Muscle of leg (tissue), 3 donors: ENCODE measurements at regions not wholly inside any gene's neighbourhood (a gene's known extent, or its start where the extent isn't known, plus 50 kb on each side); places are given as distances from the start of the nearest gene placed in this dataset.
"Not testable (repeated sequence)": the region's sequence is repeated elsewhere in the genome, so short reads cannot be mapped to it uniquely, and the experiment has no call there.

Experiments used
- DNase-seq: peaks from one replicate; pipeline ENCODE4 v3.0.0; 2013
- H3K27ac ChIP-seq: one replicate; pipeline ENCODE4 v1.5.1; 2013; ENCODE audit warnings: mild to moderate bottlenecking, low read length, control low read depth
- H3K27me3 ChIP-seq: one replicate; pipeline ENCODE4 v1.6.1; 2013; ENCODE audit warnings: low read length; ENCODE audit not compliant: control insufficient read depth, insufficient read depth
- H3K36me3 ChIP-seq: one replicate; pipeline ENCODE4 v1.6.1; 2013; ENCODE audit warnings: low read length; ENCODE audit not compliant: control insufficient read depth, insufficient read depth
- H3K4me1 ChIP-seq: one replicate; pipeline ENCODE4 v1.6.1; 2013; ENCODE audit warnings: low read length; ENCODE audit not compliant: control insufficient read depth, insufficient read depth
- H3K4me3 ChIP-seq: one replicate; pipeline ENCODE4 v1.5.1; 2013; ENCODE audit warnings: low read length, control low read depth
- H3K9me3 ChIP-seq: replicated peaks from 2 replicates; pipeline ENCODE4 v1.6.1; 2013; ENCODE audit warnings: low read depth, low read length; ENCODE audit not compliant: control insufficient read depth
- WGBS: methylation state at CpG from one replicate; pipeline ENCODE4 v1.1.5; 2013; ENCODE audit warnings: missing lambda C conversion rate; ENCODE audit not compliant: insufficient coverage; 5-methylcytosine and 5-hydroxymethylcytosine counted together

DNA sequence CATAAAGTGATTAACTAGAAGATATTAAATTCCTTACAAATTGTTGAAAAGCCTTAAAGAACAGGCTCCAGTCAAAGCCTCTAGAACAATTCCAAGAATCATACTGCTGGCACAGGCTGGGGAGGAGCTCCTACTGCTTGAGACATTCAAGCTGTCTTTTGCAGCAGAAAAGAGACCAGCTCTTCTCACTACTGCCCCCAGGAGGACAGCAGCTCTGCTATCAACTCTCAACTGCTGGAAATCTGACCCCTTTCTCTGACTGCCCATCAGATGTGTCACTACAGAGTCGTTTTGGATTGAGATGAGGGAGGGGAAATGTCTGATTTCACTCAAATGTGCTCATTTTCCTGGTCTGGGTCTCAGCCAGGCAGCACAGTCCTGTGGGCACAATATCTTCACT is 421.0 kb downstream of the RPIA start:
- not testable (repeated sequence) for H3K27me3 ChIP-seq, H3K9me3 ChIP-seq, H3K36me3 ChIP-seq, H3K4me3 ChIP-seq, H3K4me1 ChIP-seq
- peak; percentile 66 for DNase-seq
- WGBS: no CpG with 5 or more reads among the region's 1 CpG
- peak overlapping the region; percentile 35 for H3K27ac ChIP-seq

DNA sequence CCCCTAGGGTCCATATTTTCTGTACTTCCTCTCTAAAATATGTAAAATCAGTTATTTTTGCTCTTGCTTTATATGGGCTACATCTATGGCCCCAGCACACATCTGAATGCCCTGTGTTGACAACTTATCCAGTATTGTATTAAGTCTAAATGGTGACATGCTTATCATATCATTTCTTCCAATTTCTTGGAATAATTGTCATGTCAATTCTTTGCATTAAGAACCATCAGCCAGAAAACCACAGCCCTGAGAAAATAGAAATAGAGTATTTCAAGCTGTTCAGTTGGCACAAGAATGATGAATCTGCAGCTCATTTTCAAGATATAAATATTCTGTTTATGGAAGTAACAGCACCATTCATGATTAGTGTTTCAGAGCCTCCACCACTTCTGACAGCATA is 421.8 kb downstream of the RPIA start:
- H3K36me3 ChIP-seq, H3K27me3 ChIP-seq, H3K27ac ChIP-seq, H3K9me3 ChIP-seq, H3K4me1 ChIP-seq, H3K4me3 ChIP-seq: not testable (repeated sequence)
- peak; percentile 60 for DNase-seq

DNA sequence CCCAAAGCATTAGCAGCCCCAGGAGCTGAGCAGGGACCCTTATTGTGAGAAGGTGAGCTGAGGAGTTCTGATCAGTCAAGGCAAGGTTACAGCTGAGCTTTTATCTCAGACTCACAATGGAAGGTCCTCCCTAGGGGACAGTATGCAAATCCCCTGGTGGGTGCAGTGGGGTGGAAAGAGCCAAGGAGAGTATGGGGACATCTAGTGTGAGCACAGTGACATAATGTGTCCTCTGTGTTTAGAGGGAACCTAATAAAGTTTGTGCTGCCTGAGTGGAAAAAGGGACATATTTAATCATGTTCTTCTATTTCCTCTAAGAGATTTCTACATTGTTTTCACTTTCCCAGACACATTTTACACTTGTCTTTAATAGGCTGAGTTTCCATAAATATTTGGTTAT is 438.0 kb downstream of the RPIA start:
- not testable (repeated sequence) for H3K27ac ChIP-seq, H3K4me1 ChIP-seq, H3K9me3 ChIP-seq, H3K27me3 ChIP-seq, H3K36me3 ChIP-seq, DNase-seq, H3K4me3 ChIP-seq

DNA sequence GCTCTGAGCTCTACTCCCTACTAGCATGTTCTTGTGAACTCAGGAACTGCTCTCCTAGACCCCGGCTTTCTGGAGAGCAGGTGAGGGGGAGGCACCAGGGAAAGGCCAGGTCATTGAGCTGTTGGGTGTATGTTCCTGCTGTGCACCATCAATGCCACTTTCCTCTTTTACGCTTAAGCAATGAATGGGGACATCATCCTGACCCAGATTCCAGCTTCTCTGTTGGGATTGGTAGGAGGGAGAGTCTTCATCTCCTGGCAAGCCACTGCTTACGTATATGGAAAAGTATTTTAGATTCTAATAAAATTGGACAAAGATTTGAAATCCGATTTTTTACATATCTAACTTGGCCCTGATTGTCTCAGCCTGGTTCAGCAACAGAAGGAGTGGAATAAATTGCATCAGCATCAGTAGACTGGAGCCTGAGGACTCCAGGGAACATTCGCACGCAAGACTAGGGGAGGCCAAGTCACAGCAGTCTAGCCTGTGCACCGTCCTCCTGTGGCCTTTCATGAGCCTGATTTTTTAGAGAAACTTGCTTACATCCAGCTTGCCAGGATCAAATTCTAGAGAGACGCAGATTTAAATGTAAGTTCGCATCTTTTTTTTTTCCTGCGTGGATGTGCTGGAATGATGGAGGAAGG is 439.3 kb downstream of the RPIA start:
- not testable (repeated sequence) for H3K9me3 ChIP-seq, H3K27ac ChIP-seq, H3K4me1 ChIP-seq, H3K4me3 ChIP-seq, H3K36me3 ChIP-seq, H3K27me3 ChIP-seq
- WGBS: no CpG with 5 or more reads among the region's 10 CpGs
- DNase-seq: peak; percentile 81

DNA sequence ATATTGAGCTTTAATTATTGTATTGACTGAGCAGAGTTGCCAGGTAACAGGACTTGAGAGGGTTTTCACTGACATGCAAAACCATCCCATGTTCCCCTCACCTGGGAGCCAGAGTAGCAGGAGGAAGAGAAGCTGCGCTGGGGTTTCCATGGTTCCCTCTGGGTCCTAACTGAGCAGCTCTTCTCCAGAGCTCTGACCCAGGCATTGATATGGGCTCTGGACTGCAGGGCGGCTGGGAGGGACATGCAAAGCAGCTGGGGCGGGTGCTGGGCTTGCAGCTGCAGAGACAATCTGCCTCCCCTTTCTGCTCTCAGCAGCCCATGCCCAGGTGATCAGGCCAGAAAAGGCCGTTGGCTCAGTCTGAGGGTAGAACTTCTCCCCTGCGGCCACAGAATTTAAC is 451.5 kb downstream of the RPIA start:
- H3K4me3 ChIP-seq: not testable (repeated sequence)

DNA sequence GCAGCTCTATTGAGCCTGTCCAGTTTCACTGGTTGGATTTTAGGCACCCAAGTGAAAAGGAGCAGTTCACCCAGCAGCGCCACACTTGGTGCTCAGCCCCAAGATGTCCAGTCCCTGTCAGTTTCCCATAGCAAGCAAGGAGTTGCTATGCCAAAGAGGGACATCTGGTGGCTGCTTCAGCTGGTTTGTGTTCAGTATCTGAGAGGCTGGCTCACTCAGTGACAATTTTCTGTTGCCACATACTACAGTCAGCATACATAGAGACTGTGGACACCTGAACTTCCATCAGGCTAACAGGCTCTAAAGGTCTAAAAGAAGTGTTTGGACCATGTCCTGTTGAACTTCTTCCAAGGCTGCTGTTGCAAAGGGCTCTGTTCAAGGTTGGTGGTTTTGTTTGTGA is 453.9 kb downstream of the RPIA start:
- H3K4me1 ChIP-seq, DNase-seq, H3K9me3 ChIP-seq, H3K4me3 ChIP-seq, H3K27me3 ChIP-seq, H3K27ac ChIP-seq, H3K36me3 ChIP-seq: not testable (repeated sequence)
- WGBS: 82% methylated on average over 1 of the region's 1 CpG

More for the DNA sequence above, 451.5 kb downstream of the RPIA start:
- WGBS: no CpG with 5 or more reads among the region's 5 CpGs
- not testable (repeated sequence) for H3K4me1 ChIP-seq, DNase-seq, H3K27ac ChIP-seq, H3K27me3 ChIP-seq, H3K9me3 ChIP-seq, H3K36me3 ChIP-seq

DNA sequence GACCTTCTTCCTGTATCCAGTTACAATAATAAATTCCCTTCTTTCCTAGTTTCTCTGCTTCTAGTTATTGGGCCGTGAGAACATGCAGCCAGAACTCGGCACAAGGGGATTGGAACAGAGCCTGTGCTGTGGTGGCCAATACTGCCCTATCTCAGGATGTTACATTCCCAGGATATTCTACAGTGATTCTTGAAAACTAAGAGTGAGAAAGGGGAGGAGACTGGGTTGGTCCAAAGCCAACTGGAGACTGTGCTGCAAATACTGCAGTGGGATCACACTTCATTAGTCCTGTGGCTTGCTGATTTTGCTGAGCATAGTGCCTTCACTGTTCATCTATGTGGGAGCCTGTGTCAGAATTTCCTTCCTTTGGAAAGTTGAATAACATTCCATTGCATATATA is 456.8 kb downstream of the RPIA start:
- H3K4me3 ChIP-seq: not testable (repeated sequence)

DNA sequence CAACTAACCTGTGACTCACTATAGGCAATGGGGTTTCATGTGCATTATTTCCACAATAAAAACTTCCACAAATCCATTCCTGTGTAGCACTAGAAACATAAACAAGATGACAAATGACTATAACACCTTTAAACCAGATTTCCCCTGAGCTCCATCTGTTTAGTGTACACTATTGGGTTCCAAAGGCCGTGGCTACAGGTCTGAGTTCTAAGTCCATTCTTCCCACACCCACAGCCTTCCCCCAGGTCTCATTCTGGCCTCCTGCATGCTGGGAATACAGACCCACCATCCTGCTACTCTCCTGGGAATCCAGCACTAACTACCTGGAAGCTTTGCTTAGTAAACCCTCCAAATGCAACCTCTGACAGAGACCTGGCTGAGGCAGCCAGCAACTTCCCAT is 460.2 kb downstream of the RPIA start:
- H3K4me3 ChIP-seq, H3K36me3 ChIP-seq, H3K27me3 ChIP-seq, H3K27ac ChIP-seq, DNase-seq, H3K4me1 ChIP-seq, H3K9me3 ChIP-seq: not testable (repeated sequence)
- WGBS: no CpG with 5 or more reads among the region's 1 CpG

More for the DNA sequence above, 456.8 kb downstream of the RPIA start:
- no CpG with 5 or more reads among the region's 2 CpGs for WGBS
- not testable (repeated sequence) for H3K9me3 ChIP-seq, H3K27me3 ChIP-seq, H3K27ac ChIP-seq, H3K4me1 ChIP-seq, H3K36me3 ChIP-seq
- peak; percentile 83 for DNase-seq

DNA sequence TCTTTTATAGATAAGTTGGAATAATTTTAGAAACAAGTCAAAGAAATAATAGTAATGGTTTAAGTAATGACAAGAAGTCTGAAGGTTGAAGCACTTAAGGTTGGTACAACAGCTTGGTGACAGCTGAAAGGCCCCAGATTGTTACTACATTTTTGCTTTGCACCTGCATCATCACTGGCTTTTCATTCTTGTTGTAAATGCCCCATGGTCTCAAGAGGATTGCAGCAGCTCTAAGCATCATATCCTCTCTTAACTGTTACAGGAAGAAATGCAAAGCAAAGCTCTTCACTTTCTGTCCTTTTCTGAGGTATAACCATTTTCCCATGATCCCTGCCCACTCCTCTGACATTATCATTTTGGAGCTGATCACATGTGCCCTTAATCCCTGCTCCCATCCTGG is 461.0 kb downstream of the RPIA start:
- not testable (repeated sequence) for H3K27me3 ChIP-seq, H3K4me1 ChIP-seq, H3K9me3 ChIP-seq, DNase-seq, H3K4me3 ChIP-seq, H3K36me3 ChIP-seq, H3K27ac ChIP-seq

DNA sequence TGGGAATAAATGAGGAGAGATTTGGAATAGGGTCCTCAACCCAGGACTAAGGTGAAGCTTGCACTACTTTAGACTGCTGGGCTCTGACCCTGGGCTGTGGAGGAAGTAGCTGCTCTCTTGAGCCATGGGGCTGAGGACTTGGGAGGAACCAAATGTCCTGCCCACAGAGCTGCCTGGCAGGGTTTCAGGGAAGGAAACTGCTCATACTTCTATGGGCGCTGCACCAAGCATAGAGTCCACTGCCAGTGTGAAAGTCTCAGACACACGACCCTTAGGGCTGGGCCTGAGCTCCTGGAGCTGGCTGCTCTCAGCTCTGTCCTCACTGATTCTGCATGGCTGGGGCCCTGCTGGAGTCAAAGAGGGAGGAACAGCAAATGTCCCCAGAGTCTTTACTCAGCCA is 461.7 kb downstream of the RPIA start:
- peak; percentile 11 for DNase-seq
- no CpG with 5 or more reads among the region's 2 CpGs for WGBS
- not testable (repeated sequence) for H3K36me3 ChIP-seq, H3K27ac ChIP-seq, H3K9me3 ChIP-seq, H3K4me3 ChIP-seq, H3K27me3 ChIP-seq, H3K4me1 ChIP-seq

DNA sequence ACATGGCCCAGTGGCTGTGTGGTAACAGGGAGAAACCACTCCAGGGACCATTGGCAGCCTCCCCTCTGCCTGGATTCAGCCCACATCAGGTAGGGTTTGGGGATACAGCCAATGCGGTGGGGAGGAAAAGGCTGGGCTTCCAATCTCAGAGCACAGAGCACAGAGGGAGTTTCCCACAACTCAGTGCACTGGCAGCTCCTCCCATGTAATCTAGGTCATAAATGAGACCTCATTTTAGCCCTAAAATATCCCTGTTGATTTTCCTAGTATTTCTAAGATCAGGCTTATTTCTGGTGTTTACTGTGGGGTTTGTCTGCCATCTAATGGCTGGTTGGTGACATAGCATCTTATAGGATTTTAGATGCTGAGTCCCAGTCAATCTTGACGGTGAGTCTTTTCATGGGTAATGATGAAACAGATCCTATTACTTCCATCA is 462.8 kb downstream of the RPIA start:
- not testable (repeated sequence) for H3K27ac ChIP-seq, H3K9me3 ChIP-seq, H3K27me3 ChIP-seq, H3K4me3 ChIP-seq, H3K4me1 ChIP-seq, H3K36me3 ChIP-seq
- no CpG with 5 or more reads among the region's 2 CpGs for WGBS
- peak; percentile 23 for DNase-seq
